Thoracic aorta (tissue), 2 donors: ENCODE measurements at regions not wholly inside any gene's neighbourhood (a gene's known extent, or its start where the extent isn't known, plus 50 kb on each side); places are given as distances from the start of the nearest gene placed in this dataset.

Experiments
- ATAC-seq: fragments of 150-250 bp; one replicate; pipeline ENCODE4 v1.8.0; 2017; ENCODE audit warnings: low read depth; ENCODE audit not compliant: insufficient number of reproducible peaks, low FRiP score
- DNase-seq: peaks from one replicate; pipeline ENCODE4 v3.0.0-alpha.2; 2020; ENCODE audit warnings: low spot score
- H3K27ac ChIP-seq, 2 donors: fragments of 200-600 bp; sonication (generic); 1 replicate in 1 of 2; 2 replicates in 1 of 2; pipeline ENCODE4 v1.5.1; 2016; ENCODE audit warnings: mild to moderate bottlenecking in 2 of 2, moderate library complexity in 2 of 2
- H3K27me3 ChIP-seq: fragments of 200-600 bp; sonication (generic); replicated peaks from 2 replicates; pipeline ENCODE4 v1.6.0; 2016; ENCODE audit warnings: mild to moderate bottlenecking; ENCODE audit not compliant: insufficient read depth
- H3K36me3 ChIP-seq: fragments of 200-600 bp; sonication (generic); one replicate; pipeline ENCODE4 v1.5.1; 2016
- H3K4me1 ChIP-seq, 2 donors: fragments of 200-600 bp; sonication (generic); 1 replicate in 1 of 2; 2 replicates in 1 of 2; pipeline versions ENCODE4 v1.5.1 to v1.6.0; 2016; ENCODE audit warnings: low read depth in 2 of 2, mild to moderate bottlenecking in 1 of 2; ENCODE audit not compliant: control insufficient read depth in 1 of 2
- H3K4me3 ChIP-seq: fragments of 200-600 bp; sonication (generic); 2 replicates; pipeline ENCODE4 v1.5.1; 2016; ENCODE audit warnings: mild to moderate bottlenecking
- H3K9me3 ChIP-seq: fragments of 200-600 bp; sonication (generic); 2 replicates; pipeline ENCODE4 v1.5.1; 2016
- CTCF ChIP-seq: fragments of 200-600 bp; sonication (generic); IDR thresholded peaks from one replicate; pipeline ENCODE4 v1.5.1; 2019; ENCODE audit warnings: antibody characterized with exemption

- DNase-seq = no peak
- H3K4me1 ChIP-seq = no peaks in the 10 kb centered on the region
- no peaks in the 10 kb centered on the region for H3K27me3 ChIP-seq
- H3K27ac ChIP-seq = no peak overlapping the region
- ATAC-seq = no peak
- no peaks in the 10 kb centered on the region for H3K9me3 ChIP-seq
- no peak overlapping the region for H3K4me3 ChIP-seq
- H3K36me3 ChIP-seq = no peaks in the 10 kb centered on the region
- no peak for TF ChIP-seq CTCF
Measured at GRCh38 chr14:83741269-83741668, 1788.7 kb upstream of the FLRT2 start.

GRCh38 chr14:83744224-83744623, 1785.7 kb upstream of the FLRT2 start:
- Histone ChIP-seq H3K4me3 (no peak overlapping the region), H3K27me3 (no peaks in the 10 kb centered on the region), H3K9me3 (no peaks in the 10 kb centered on the region), H3K36me3 (no peaks in the 10 kb centered on the region), H3K4me1 (no peaks in the 10 kb centered on the region), H3K27ac (no peak overlapping the region)
- TF ChIP-seq CTCF = no peak
- no peak for ATAC-seq
- no peak for DNase-seq

GRCh38 chr14:83744891-83745290, 1785.1 kb upstream of the FLRT2 start:
- H3K9me3 ChIP-seq = no peaks in the 10 kb centered on the region
- TF ChIP-seq CTCF = no peak
- H3K36me3 ChIP-seq = no peaks in the 10 kb centered on the region
- H3K27me3 ChIP-seq = no peaks in the 10 kb centered on the region
- no peak overlapping the region for H3K4me3 ChIP-seq
- H3K4me1 ChIP-seq = no peaks in the 10 kb centered on the region
- ATAC-seq (no peak), DNase-seq (no peak)
- no peak overlapping the region for H3K27ac ChIP-seq

GRCh38 chr14:83746336-83746735, 1783.6 kb upstream of the FLRT2 start:
- TF ChIP-seq CTCF = no peak
- no peak for DNase-seq
- ATAC-seq = no peak

GRCh38 chr14:83757916-83758315, 1772.0 kb upstream of the FLRT2 start:
- TF ChIP-seq CTCF = no peak
- no peak overlapping the region for H3K4me3 ChIP-seq
- no peak for ATAC-seq

More at GRCh38 chr14:83746336-83746735, 1783.6 kb upstream of the FLRT2 start:
- no peaks in the 10 kb centered on the region for H3K4me1 ChIP-seq
- no peaks in the 10 kb centered on the region for H3K27me3 ChIP-seq
- H3K27ac ChIP-seq = no peak overlapping the region
- H3K9me3 ChIP-seq = no peaks in the 10 kb centered on the region
- H3K4me3 ChIP-seq = no peak overlapping the region
- no peaks in the 10 kb centered on the region for H3K36me3 ChIP-seq

More at GRCh38 chr14:83757916-83758315, 1772.0 kb upstream of the FLRT2 start:
- H3K27ac ChIP-seq = no peak overlapping the region
- no peaks in the 10 kb centered on the region for H3K36me3 ChIP-seq
- no peaks in the 10 kb centered on the region for H3K27me3 ChIP-seq
- DNase-seq = no peak
- no peaks in the 10 kb centered on the region for H3K4me1 ChIP-seq
- no peaks in the 10 kb centered on the region for H3K9me3 ChIP-seq
